GM12864 (cell line): ENCODE measurements at regions not wholly inside any gene's neighbourhood (a gene's known extent, or its start where the extent isn't known, plus 50 kb on each side); places are given as distances from the start of the nearest gene placed in this dataset.

Source experiments
- DNase-seq: peaks from one replicate; pipeline ENCODE4 v3.0.0-alpha.2; 2011; ENCODE audit warnings: low read depth
- H3K4me3 ChIP-seq: 2 replicates; pipeline ENCODE4 v1.5.1; 2011; ENCODE audit warnings: mild to moderate bottlenecking, low read depth, low read length, control low read depth
- TF ChIP-seq, protein P1 (sequence below): IDR thresholded peaks from 2 replicates; pipeline ENCODE4 v1.5.1; 2011; ENCODE audit warnings: low read depth, mild to moderate bottlenecking, moderate library complexity, low read length, control low read depth, inconsistent platforms; ENCODE audit errors: missing control alignments

GRCh38 chr2:7736646-7737305, 819.6 kb downstream of the RNF144A start:
- no peak overlapping the region for H3K4me3 ChIP-seq
- TF ChIP-seq, protein P1, sequence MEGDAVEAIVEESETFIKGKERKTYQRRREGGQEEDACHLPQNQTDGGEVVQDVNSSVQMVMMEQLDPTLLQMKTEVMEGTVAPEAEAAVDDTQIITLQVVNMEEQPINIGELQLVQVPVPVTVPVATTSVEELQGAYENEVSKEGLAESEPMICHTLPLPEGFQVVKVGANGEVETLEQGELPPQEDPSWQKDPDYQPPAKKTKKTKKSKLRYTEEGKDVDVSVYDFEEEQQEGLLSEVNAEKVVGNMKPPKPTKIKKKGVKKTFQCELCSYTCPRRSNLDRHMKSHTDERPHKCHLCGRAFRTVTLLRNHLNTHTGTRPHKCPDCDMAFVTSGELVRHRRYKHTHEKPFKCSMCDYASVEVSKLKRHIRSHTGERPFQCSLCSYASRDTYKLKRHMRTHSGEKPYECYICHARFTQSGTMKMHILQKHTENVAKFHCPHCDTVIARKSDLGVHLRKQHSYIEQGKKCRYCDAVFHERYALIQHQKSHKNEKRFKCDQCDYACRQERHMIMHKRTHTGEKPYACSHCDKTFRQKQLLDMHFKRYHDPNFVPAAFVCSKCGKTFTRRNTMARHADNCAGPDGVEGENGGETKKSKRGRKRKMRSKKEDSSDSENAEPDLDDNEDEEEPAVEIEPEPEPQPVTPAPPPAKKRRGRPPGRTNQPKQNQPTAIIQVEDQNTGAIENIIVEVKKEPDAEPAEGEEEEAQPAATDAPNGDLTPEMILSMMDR: no peak
- DNase-seq: no peak

DNA sequence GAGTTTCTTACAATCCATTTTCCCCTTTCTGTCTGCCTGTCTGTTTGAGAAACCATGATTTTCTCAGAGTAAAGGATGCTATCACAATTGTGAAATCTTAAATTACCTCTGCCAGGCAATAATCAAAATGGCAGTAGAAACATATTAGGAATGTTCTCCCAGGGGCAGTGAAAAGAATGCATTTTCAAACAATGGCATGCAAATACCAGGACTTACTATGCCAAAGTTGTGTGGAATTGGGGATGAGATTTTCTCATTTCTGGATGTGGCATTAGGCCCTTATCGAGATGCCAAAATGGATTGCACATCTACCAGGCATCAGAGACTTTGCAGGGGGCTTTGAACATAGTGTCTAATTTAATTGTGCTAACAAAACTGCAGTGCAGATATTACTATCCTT, 821.4 kb downstream of the RNF144A start:
- no peak overlapping the region for H3K4me3 ChIP-seq
- DNase-seq: no peak
- TF ChIP-seq, protein P1: no peak

DNA sequence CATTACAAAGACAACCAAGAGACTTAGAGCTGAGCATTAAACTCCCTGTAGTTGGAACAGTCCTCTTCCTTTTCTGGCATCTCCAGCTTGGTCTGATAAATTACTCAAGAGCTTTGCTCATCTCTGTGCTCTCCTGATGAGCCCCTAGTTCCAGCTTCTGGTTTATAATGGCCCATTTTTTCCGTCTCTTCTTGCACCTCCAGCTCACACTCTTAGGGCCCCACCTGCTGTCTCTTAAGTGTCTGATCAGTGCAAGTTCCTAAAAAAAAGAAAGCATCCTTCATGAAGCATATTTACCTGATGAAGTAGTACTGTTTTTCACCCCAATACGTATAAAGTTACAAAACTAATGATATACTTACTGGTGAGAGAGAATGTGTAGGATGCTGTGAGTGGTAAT, 822.9 kb downstream of the RNF144A start:
- DNase-seq: no peak
- TF ChIP-seq, protein P1: no peak
- H3K4me3 ChIP-seq: no peak overlapping the region

DNA sequence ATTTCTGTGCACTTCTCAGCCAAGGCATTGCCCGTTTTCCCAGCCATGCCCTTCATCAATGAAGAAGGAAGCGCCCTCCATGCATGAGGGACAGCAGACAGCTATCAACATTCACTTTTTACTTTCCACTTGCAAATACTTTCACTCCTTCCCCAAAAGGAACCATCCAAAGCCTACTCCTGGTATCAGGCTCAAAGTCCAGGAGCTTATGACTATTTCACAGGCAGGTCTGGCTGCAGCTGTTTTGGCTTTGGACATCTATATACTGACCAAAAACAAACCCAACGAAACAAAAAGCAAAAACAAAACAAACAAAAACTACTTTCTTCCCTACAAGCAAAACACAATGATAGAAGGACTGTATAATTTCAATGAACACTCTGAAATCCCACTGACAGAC, 825.1 kb downstream of the RNF144A start:
- TF ChIP-seq, protein P1: no peak
- no peak for DNase-seq
- no peak overlapping the region for H3K4me3 ChIP-seq

DNA sequence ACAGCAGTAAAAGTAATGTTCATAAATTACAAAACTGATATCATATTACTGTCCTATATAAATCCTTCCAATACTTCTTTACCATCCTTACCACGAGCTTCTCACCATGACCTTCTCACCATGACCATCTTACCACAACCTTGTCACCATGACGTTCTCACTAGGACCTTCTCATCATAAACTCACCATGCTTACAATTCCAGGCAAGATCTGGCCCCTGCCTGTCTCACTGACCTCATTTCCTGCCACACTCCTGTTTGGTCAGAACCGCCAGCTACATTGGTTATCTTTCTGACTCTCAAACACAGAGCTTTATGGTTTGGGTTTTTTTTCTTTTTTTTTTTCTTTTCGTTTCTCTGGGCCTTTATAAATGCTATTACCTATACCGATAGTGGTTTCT, 827.6 kb downstream of the RNF144A start:
- no peak overlapping the region for H3K4me3 ChIP-seq
- no peak for DNase-seq
- TF ChIP-seq, protein P1: no peak

GRCh38 chr2:7745369-7745768, 828.2 kb downstream of the RNF144A start:
- TF ChIP-seq, protein P1: no peak

More at GRCh38 chr2:7745369-7745768, 828.2 kb downstream of the RNF144A start:
- no peak overlapping the region for H3K4me3 ChIP-seq
- DNase-seq: no peak
